ENCODE measurements at regions not wholly inside any gene's neighbourhood (a gene's known extent, or its start where the extent isn't known, plus 50 kb on each side); places are given as distances from the start of the nearest gene placed in this dataset.

DNA sequence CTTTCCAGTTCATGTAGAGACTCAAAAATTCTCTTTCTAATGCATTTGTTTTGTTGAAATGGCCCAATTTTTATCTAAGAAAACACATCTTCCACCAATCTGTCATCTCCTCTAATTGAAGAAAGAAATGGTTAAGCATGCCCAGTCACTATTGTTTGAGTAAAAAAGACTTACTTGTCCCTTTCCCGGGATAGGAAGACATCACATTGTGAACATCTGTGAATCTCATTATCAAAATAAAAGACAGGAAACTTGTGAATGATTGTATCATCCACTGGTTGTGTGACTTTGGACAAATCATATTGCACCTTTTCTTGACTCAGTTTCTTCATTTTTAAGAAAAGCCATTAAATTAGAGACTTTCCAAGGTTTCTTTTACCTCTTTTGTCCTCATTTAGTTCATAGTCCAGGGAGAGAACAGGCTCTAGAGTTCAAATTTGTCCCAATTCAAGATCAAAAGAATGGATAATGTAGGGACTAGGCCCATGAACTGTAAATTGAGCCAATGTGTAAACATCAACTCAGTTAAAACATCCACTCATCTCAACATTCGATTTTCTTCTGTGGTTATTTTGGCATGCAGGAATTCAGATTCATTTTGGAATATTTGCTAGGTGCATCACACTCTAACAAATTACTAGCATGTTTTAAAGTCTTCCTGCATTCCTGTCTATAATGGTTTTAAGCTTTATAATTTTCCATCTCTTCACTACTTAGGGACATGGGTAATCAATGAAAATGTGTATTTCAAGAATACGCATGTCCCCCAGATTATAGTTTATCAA is 838.0 kb upstream of the WWC1 start:
- no peak for DNase-seq

DNA sequence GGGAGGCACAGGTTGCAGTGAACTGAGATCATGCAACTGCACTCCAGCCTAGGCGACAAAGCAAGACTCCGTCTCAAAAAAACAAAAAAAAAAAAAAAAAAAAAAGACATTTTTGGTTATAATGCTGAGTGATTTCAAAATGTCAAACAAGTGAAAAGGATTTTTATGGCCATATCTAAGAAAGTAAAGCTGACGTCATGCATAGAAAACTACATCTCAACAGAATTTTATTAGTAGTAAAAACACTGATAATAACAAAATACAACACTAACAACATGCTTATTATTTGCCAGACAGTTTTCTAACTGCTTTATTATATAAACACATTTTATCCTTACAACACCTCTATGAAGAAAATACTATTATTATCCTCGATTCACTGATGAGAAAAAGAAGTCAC is 833.0 kb upstream of the WWC1 start:
- DNase-seq: no peak

DNA sequence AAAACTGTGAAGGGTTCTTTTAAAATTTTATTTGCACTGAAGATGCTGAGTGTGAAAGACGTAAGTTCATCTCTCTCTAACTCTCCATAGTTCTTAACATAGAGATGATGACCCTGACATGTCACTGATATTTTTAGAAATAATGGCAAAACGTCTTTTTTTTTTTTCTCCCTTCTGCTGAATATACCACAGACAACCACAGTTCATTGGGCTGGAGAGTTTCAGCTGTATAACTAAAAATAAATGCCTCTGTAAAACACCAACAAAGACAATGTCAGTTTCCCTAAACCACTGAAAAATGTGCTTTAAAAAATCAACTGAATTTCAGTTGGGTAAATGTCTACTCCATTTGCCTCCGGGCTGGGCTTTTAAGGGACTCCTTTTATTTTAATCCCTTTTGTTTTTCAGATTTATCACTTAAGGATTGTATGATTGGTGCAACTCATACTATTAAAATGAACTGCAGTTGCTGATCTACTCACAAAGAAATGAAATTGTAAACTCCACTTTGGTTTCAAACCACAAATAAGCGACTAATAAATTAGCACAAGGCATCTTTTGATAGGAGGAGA is 830.9 kb upstream of the WWC1 start:
- DNase-seq: no peak

DNA sequence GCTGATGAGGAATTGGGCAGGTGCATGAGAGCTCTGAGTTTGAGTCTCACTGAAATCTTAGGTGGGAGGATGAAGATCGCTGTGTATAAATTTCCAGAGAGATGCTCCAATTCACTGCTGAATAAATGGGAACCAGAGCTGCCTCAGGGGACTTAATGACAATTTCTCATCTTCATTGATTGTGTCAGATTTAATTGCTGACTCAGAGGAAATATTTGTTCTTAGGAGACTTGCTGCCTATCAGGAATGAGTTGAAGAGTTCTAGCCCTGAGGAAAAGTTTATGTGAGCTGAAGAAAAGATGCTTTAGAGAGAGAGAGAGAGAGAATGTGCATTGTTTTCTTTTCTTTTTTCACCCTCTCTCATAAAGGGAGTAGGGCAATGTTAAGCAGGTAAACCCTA is 827.5 kb upstream of the WWC1 start:
- DNase-seq: no peak

- DNase-seq: no peak
These were observed 824.5 kb upstream of the WWC1 start for GRCh38 chr5:167466992-167467391.

- peak; percentile 36 for DNase-seq
These were observed 818.8 kb upstream of the WWC1 start for GRCh38 chr5:167472566-167473108.

GRCh38 chr5:167478188-167478587 is 813.3 kb upstream of the WWC1 start:
- no peak for DNase-seq

DNA sequence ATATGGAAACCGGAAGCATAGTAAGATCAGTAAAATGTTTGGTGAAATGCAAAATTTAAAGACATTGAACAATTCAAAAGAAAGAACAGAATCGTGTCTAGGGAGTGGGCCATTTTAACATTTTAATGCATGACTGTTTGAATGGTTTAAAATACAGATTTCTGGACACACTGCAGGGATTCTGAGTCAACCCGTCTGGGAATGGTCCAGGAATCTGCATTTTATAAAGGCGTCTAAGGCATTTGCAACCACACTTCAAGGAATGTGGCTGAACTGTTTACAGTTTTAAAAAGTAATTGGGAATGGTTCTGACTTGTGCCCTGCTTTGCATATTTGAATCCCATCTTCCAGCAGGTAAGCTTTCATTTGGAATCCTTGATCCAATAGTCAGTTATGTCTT is 811.7 kb upstream of the WWC1 start:
- DNase-seq: no peak

- DNase-seq: no peak
These were observed 810.1 kb upstream of the WWC1 start for GRCh38 chr5:167481345-167481744.

DNA sequence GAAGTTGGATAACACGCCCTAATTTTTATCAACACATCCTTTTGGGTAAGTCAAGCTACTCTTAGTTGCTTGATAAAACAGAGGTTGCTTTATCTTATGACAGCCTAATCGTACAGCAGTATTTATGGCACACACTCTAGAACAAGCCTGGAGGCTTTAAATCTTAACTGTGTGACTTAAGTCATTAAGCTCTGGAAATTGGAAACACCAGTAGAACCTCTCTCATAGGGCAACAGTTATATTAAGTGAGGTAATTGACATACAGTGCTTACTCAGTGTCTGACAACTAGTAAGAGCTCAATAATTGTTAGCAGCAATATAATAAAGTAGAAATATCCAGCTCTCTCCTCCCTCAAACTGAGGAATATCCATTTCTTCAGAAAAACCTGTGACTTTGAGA is 808.9 kb upstream of the WWC1 start:
- DNase-seq: no peak

GRCh38 chr5:167485061-167485774 is 806.2 kb upstream of the WWC1 start:
- DNase-seq: no peak

- DNase-seq: no peak
These were observed 803.1 kb upstream of the WWC1 start for GRCh38 chr5:167488371-167488770.

DNA sequence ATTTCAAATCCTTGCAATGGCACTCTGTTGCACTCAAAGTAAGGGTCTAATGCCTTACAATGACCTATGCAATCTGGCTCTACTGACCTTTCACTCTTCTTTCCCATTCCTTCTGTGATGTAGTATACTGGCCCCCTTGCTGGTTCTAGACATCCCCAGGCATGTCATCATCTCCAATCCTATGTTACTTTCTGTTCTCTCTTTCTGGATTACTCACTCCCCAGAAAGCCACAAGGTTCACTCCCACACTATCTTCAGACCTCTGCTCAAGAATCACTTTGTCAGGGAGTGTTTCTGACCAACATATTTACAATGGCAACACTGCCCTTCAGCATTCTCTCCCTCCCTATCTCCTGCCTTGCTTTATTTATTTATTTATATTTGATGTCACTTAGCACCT is 802.2 kb upstream of the WWC1 start:
- DNase-seq: no peak

DNA sequence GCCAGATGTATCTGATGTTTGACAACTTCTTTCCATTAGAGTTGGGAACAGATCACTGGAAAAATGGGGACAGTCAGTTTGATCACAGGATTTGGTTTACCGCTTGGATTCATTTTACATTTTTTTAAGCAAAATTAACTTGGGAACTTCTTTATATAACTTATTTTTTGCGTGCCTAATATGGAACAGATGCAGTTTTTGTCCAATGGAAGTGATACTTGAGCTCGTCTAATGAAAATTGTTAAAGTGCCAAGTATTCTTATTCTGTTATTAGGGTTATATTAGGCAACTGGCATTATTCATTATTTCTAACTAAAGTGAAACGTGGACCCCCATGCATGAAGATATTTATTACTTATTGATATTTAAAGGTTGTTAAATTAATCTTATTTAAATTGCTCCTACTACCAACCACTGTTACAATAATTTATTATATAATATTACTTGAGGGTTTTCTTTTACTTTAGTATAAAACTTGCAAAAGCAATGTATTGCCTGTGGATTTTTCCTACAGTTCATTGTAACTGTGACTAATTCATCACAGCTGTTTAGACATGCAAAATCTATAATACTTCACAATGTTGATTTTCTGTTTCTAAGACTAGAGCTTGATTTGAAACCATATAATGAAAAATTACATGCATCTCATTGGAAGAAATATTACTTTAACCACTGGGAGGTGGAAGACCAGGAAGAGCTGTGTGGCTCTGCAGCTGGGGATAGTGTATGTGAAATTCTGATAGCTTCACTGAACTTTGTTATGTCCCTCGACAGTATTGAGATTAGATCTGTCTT is 787.3 kb upstream of the WWC1 start:
- peak; percentile 36 for DNase-seq

- no peak for DNase-seq
These were observed 783.8 kb upstream of the WWC1 start for GRCh38 chr5:167507463-167508233.

DNA sequence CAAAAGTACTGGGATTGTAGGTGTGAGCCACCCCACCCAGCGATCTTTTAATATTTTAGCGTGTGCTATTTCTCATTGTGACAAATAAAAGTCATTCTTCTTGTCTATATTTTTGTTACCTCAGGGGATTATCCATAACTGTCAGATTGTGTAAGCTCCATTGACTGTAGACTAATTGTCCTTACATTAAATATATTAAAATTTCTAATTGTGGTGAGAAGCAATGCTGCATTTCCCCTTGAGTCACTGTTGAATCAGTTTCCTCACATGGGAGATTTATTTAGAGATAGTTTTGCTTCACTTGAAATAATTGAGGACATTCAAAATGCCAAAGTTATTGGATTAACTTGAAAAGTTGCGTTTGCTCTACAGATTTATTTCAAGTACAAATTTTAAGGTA is 782.4 kb upstream of the WWC1 start:
- no peak for DNase-seq

DNA sequence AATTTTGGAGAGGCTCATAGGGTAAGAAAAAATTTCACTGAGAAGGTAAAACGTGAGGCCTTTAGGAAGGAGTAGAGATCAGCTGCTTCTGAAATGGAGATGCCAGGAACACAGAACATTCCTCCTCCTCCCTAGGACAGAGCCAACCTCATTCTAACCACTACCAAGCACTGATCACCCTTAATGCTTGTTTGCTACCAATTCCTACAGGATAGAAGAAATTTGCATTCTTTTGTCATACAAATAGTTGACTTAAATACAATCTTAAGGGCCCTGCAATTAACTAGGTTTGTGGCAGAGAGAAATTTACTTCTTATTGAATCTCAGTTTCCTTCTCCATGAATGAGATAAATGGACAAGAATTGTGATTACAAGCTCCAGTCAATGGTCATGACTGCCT is 780.2 kb upstream of the WWC1 start:
- no peak for DNase-seq

DNA sequence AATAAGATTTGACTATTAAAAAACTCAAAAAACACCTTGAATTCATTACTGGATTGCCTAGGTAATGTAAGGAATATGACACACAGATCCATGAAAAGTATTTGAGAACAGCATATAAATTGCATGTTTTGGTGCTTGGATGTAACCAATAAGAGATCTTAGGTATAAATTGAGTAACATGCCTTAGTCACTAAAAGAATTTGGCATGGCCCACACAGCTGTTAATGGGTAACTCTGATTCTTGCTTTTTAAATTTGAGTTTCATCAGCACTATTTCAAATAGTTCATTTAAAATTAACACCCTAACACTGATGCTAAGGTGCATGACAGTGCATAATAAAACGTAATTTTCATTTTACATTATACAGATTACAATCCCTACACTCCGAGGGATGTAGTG is 779.3 kb upstream of the WWC1 start:
- DNase-seq: no peak

- DNase-seq: no peak
These were observed 778.1 kb upstream of the WWC1 start for GRCh38 chr5:167513381-167513780.

DNA sequence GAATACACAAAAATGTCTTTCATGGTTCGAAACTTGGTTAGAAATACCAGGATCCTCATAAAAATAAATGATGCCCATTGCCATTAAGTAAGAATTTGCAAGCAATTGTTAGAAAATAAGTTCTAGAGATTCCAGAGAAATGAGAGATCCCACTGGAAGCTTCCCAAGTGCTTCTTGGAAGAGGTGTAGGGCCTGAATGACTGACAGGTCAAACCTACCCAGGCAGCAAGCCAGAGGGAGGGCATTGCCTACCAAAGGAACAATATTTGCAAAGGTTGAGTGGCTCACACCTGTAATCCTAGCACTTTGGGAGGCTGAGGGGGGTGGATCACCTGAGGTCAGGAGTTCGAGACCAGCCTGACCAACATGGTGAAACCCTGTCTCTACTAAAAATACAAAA is 777.0 kb upstream of the WWC1 start:
- DNase-seq: no peak

GRCh38 chr5:167525004-167525403 is 766.4 kb upstream of the WWC1 start:
- no peak for DNase-seq

DNA sequence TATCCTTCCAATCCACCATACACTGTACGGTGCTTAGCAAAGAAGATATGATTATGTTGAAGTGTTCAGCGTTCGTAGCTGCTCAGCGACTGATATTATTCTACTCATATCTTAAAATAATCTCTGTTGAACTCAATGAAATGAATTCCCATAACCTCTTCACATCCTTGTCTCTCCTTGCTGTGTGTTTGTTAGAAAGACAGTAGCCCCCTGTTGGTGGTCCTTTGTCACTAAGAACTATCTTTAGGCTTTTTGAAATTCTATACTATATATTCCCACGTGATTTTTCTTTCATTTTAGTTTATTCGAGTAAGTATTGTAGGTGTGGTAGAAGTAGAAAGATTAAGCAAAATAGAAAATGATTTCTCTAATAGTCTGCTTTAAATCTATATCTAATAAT is 762.8 kb upstream of the WWC1 start:
- no peak for DNase-seq
